ENCODE measurements at regions not wholly inside any gene's neighbourhood (a gene's known extent, or its start where the extent isn't known, plus 50 kb on each side); places are given as distances from the start of the nearest gene placed in this dataset.
A peak's percentile ranks its signal among the peaks of the same experiment; 100 is the strongest.
"Not testable (repeated sequence)": the region's sequence is repeated elsewhere in the genome, so short reads cannot be mapped to it uniquely, and the experiment has no call there.

- FAIRE-seq (no peak), DNase-seq (ENCODE audit: low spot score) (no peak)
Measured at GRCh38 chr7:149607683-149608082, 110.1 kb upstream of the ZNF746 start.

GRCh38 chr7:149606826-149607225 is 109.2 kb upstream of the ZNF746 start:
- no peak for FAIRE-seq
- DNase-seq (ENCODE audit: low spot score), result no peak

- no peak for FAIRE-seq
- DNase-seq (ENCODE audit: low spot score), result no peak
Measured at GRCh38 chr7:149605696-149606095, 108.1 kb upstream of the ZNF746 start.

DNA sequence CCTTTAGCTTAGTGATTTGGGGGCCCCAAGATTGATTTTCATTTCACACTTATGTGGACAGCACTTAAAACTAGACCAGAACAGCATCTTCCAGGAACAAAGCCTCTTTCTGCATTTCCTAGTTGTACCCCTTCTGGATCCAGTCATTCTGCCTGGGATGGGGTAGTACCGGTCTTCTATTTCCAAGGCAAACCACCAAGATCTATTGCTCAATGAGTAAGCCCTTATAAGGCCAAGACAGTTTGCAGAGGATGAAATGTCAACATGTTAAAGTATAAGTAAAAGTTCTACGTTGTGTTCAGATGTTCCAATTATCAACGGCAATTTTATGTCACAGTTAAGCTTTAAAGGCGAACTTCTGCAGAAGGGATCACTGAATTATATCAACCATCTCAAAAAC is 106.9 kb upstream of the ZNF746 start:
- FAIRE-seq (no peak), DNase-seq (ENCODE audit: low spot score) (no peak)

DNA sequence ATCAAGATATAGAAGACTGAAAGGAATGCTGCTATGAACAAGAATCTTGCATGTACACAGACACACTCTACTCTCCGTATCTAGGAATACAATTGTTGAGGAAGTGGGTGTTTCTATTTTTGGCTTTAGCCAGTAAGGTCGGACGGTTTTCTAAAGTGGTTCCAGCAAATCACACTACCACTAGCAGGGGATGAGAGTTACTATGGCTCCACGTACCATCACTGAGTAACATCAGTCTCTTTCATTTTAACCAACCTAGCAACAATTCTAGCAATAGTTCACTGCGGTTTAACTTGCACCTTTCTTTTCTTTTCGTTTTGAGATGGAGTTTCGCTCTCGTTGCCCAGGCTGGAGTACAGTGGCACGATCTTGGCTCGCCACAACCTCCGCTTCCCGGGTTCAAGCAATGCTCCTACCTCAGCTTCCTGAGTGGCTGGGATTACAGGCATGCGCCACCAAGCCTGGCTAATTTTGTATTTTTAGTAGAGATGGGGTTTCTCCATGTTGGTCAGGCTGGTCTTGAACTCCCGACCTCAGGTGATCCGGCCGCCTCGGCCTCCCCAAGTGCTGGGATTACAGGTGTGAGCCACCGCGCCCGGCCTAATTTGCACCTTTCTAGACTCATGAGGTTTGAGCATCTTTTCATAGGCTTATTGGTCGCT is 103.2 kb upstream of the ZNF746 start:
- FAIRE-seq; DNase-seq (ENCODE audit: low spot score): not testable (repeated sequence)

- FAIRE-seq, result no peak
- DNase-seq (ENCODE audit: low spot score), result no peak
Measured at GRCh38 chr7:149599636-149600206, 102.1 kb upstream of the ZNF746 start.

DNA sequence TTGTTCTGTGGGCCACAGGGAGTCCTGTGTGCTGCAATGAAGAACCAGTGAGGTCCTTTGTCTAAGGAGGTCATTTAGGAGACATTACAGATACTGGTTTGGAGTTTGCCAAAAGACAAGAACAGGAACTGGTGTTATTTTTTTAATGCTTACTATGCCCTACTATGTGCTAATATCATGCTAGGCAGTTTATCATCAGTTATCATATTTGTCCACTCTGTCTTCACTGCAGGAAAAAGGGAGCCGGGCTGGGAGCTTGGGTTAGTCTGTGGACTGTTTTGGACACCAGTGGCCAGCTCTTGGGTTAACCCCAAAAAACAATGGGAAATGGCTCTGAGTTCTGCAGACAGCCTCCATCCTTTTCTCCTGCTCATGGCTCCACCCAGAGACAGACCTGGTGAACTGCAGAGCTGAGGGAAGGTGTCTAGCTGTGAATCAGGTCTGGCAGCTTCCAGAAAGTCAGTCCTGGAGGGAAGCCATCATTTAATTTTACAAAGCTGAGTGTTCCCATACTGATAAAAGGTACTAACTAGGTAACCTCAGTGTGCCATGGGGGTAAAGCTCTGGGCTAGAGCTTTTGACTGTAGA is 101.2 kb upstream of the ZNF746 start:
- FAIRE-seq (no peak), DNase-seq (ENCODE audit: low spot score) (peak; percentile 1)

GRCh38 chr7:149597789-149598188 is 100.2 kb upstream of the ZNF746 start:
- DNase-seq (ENCODE audit: low spot score); FAIRE-seq: not testable (repeated sequence)

- FAIRE-seq, result no peak
- no peak for DNase-seq (ENCODE audit: low spot score)
Measured at GRCh38 chr7:149595541-149595940, 97.9 kb upstream of the ZNF746 start.

- FAIRE-seq (no peak), DNase-seq (ENCODE audit: low spot score) (no peak)
Measured at GRCh38 chr7:149595078-149595477, 97.5 kb upstream of the ZNF746 start.

- no peak for DNase-seq (ENCODE audit: low spot score)
- FAIRE-seq, result no peak
Measured at GRCh38 chr7:149588930-149589329, 91.3 kb upstream of the ZNF746 start.

DNA sequence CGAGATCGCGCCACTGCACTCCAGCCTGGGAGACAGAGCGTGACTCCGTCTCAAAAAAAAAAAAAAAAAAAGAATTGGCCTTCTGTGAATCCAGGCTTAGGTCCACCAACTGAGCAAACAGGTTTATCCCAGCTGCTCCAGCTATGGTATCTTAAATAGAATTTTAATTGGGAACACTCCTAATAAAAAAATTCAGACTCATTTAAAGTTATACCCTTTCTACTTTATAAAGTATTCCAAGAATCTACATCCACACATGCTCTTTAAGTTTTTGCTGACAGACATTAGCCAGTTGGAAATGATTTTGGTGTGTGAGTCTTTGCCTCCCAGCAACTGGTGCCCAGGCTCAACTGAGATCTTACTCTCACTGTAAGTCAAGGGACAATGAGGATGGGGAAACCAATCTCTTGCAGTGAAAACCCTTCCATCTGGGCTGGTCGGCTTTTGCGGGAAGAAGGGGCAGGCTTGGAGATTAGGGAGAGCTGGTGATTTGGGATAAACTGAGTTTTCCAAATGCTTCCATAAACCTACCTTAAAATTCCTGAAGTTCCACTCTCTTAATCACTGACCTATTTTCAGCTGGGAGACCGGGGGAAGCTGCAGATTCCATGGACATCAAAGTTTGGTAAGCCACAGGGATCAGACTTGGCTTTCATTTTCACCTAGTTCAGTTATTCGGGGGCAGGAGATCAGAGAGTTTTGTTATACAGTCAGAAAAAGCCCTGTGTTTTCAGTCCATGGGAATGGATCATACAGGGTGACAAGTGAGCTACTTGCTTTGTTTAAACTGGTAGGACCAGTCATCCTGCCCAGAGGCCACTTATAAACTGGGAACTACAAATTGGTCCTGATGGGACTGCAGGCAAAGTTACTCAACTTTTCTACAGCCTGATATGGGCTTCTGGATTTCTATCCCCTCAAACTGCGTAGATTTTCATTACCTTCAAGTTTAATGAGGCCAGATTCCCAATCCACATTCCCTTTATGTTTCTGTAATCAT is 89.3 kb upstream of the ZNF746 start:
- FAIRE-seq (no peak), DNase-seq (ENCODE audit: low spot score) (no peak)

DNA sequence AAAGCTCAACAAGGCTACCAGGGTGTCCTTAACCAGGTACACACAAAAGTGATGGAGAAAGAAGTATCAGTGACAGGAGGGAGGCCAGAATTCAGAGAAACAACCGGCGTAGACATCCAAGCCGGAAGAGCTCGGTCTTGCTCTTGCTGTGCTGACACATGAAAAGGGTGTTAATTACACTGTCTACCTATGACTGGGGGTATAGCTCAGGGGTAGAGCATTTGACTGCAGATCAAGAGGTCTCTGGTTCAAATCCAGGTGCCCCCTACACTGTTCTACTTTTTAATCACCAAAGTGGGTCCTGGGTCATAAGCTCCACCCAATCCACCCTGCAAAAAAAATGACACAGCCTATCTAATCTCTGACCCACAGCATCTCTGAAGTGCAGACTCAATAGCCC is 86.9 kb upstream of the ZNF746 start:
- FAIRE-seq (no peak), DNase-seq (ENCODE audit: low spot score) (no peak)

DNA sequence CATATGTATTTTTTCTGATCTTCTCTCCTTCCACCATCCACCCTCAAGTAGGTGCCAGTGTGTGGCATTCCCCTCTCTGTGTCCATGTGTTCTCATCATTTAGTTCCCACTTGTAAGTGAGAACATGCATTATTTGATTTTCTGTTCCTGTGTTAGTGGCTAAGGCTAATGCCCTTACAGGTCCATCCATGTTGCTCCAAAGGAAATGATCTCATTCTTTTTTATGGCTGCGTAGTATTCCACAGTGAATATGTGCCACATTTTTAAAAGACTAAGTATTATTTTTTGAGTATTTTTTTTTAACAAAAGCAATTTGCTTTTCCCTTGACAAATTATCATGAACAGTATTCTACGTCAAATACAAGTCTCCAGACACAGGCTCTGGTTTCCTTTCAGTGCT is 86.4 kb upstream of the ZNF746 start:
- no peak for FAIRE-seq
- no peak for DNase-seq (ENCODE audit: low spot score)

GRCh38 chr7:149580328-149580727 is 82.7 kb upstream of the ZNF746 start:
- DNase-seq (ENCODE audit: low spot score), result no peak
- FAIRE-seq, result no peak

DNA sequence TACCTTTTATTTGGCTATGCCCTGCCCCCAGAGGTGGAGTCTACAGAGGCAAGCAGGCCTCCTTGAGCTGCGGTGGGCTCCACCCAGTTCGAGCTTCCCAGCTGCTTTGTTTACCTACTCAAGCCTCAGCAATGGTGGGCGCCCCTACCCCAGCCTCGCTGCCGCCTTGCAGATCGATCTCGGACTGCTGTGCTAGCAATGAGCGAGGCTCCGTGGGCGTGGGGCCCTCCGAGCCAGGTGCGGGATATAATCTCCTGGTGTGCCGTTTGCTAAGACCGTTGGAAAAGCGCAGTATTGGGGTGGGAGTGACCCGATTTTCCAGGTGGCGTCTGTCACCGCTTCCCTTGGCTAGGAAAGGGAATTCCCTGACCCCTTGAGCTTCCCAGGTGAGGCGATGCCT is 81.8 kb upstream of the ZNF746 start:
- FAIRE-seq; DNase-seq (ENCODE audit: low spot score): not testable (repeated sequence)

DNA sequence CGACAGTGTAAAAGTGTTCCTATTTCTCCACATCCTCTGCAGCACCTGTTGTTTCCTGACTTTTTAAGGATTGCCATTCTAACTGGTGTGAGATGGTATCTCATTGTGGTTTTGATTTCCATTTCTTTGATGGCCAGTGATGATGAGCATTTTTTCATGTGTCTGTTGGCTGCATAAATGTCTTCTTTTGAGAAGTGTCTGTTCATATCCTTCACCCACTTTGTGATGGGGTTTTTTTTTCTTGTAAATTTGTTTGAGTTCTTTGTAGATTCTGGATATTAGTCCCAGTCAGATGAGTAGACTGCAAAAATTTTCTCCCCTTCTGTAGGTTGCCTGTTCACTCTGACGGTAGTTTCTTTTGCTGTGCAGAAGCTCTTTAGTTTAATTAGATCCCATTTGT is 76.8 kb upstream of the ZNF746 start:
- FAIRE-seq; DNase-seq (ENCODE audit: low spot score): not testable (repeated sequence)

DNA sequence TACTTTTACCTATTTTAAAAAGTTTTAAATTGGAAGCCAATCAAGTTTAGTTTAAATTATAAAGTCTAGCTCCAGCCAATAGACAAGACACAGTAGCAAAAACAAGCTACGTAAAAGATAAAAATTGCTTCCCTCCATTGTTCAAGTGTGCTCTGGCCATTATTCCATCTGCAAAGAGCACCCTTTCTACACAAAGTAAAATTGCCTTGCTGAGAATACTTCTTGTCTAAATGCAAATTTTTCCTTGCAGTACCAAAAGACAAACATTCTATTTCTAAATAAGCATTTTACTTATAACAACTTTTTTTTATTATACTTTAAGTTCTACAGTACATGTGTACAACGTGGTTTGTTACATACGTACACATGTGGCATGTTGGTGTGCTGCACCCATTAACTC is 75.9 kb upstream of the ZNF746 start:
- FAIRE-seq (no peak), DNase-seq (ENCODE audit: low spot score) (no peak)

- FAIRE-seq; DNase-seq (ENCODE audit: low spot score): not testable (repeated sequence)
Measured at GRCh38 chr7:149572920-149573319, 75.3 kb upstream of the ZNF746 start.

DNA sequence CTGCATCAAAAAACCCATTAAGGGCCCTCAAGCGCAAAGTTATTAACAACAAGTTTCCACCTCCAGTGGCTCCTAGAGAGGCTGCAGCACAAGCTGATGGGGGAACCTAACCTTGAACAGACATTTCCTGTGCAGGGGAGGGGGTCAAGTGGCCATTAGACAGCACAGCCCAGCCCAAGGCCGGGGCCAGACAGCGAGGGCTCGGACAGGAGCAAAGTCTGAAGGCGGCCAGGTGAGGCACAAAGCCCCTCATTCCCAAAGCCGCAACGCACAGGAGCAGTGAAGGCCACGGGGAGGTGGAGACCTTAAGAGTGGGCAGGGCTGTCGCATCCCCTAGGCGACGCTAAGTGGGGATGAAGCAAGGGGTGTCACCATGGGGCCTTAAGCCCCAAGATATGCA is 73.2 kb upstream of the ZNF746 start:
- FAIRE-seq, result no peak
- DNase-seq (ENCODE audit: low spot score), result no peak

DNA sequence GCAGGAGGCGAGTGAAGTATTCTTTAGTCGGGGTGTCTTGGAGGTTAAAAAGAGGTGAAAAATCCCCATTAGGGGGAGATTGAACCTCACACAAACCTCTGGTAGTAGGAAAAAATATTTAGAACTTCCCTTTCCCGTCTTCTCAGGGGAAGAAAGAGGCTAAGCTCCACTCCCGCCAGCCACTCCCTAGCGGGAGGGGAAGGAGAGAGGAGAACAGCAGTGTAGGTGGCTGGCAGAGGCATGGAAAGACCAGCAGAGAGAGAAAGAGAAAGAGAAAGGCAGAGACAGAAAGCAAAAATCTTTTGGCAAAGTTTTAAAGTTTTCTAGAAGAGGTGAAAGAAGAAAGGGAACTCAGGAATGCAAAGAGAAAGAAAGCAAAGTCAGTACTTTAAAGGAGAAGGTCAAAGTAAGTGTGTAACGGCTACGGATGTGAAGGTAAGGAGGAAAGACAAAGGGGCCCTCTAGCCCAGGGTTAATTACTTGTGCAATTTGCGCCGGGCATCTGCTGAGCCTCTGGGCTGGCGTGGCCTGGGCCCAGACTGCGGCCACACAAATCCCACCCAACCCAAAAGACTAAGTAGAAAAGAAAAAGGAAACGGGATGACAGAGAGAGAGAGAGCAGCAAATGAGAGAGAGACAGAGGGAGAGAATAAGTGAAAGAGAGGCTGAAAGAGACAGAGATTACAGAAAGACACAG is 72.3 kb upstream of the ZNF746 start:
- FAIRE-seq, result no peak
- no peak for DNase-seq (ENCODE audit: low spot score)

Measured in urothelium cell line (cell line).